WTC11 (cell line): ENCODE measurements at regions not wholly inside any gene's neighbourhood (a gene's known extent, or its start where the extent isn't known, plus 50 kb on each side); places are given as distances from the start of the nearest gene placed in this dataset.

Source experiments
- ATAC-seq: fragments of 200-7000 bp; cut with Tn5 transposase; 2 replicates; pipeline ENCODE4 v1.10.0; 2021; ENCODE audit warnings: mild to moderate bottlenecking, moderate library complexity
- CTCF ChIA-PET: fragments of 300-600 bp; sonication (Branson Sonifier 250); formaldehyde crosslinking; loops from one replicate; lab custom pipeline; 2021; ENCODE audit warnings: antibody characterized with exemption; lab: Charles Lee
- POLR2A ChIA-PET: fragments of 350-600 bp; sonication (Branson Sonifier 250); formaldehyde crosslinking; loops from one replicate; lab custom pipeline; 2021; ENCODE audit warnings: antibody characterized with exemption; lab: Charles Lee
- DNase-seq: peaks from one replicate; pipeline ENCODE4 v3.0.0; 2021; ENCODE audit warnings: low spot score
- H3K27ac Mint-ChIP-seq: 2 replicates; pipeline ENCODE4 v1.8.0; 2021; ENCODE audit warnings: mixed read lengths
- H3K27me3 Mint-ChIP-seq: 2 replicates; pipeline ENCODE4 v1.8.0; 2021; ENCODE audit warnings: low read depth, mild to moderate bottlenecking, moderate library complexity, mixed read lengths
- H3K36me3 Mint-ChIP-seq: 2 replicates; pipeline ENCODE4 v1.8.0; 2021; ENCODE audit warnings: mixed read lengths
- H3K4me1 Mint-ChIP-seq: 2 replicates; pipeline ENCODE4 v1.8.0; 2022; ENCODE audit warnings: mixed read lengths
- H3K4me3 Mint-ChIP-seq: 2 replicates; pipeline ENCODE4 v1.8.0; 2021; ENCODE audit warnings: mild to moderate bottlenecking, moderate library complexity, mixed read lengths
- H3K9me3 Mint-ChIP-seq: 2 replicates; pipeline ENCODE4 v1.8.0; 2021; ENCODE audit warnings: mixed read lengths
- ATF2 ChIP-seq: sonication (generic); formaldehyde crosslinking; IDR thresholded peaks from 2 replicates; pipeline ENCODE4 v1.8.1; 2022; ENCODE audit warnings: low read depth, missing genetic modification reagents, borderline replicate concordance
- CREM ChIP-seq: sonication (generic); formaldehyde crosslinking; IDR thresholded peaks from 2 replicates; pipeline ENCODE4 v1.8.1; 2022; ENCODE audit warnings: mild to moderate bottlenecking, missing genetic modification reagents, moderate library complexity
- CTCF ChIP-seq: fragments of 200-600 bp; IDR thresholded peaks from 2 replicates; pipeline ENCODE4 v1.8.0; 2022; ENCODE audit warnings: antibody characterized with exemption
- E2F4 ChIP-seq: sonication (generic); formaldehyde crosslinking; IDR thresholded peaks from 2 replicates; pipeline ENCODE4 v1.8.1; 2022; ENCODE audit warnings: low read depth, mild to moderate bottlenecking, moderate library complexity, missing genetic modification reagents, borderline replicate concordance
- ELF4 ChIP-seq: sonication (generic); formaldehyde crosslinking; IDR thresholded peaks from 2 replicates; pipeline ENCODE4 v1.8.1; 2022; ENCODE audit warnings: low read depth, mild to moderate bottlenecking, moderate library complexity, missing genetic modification reagents
- FOXK1 ChIP-seq: sonication (generic); formaldehyde crosslinking; IDR thresholded peaks from 2 replicates; pipeline ENCODE4 v1.8.0; 2022; ENCODE audit warnings: mild to moderate bottlenecking, moderate library complexity, missing genetic modification reagents
- GRHL2 ChIP-seq: fragments of 250-450 bp; sonication (Bioruptor Pico); IDR thresholded peaks from 2 replicates; pipeline ENCODE4 v1.8.0; 2022; ENCODE audit warnings: mild to moderate bottlenecking, moderate library complexity; ENCODE audit not compliant: insufficient replicate concordance, severe bottlenecking
- GTF2I ChIP-seq: fragments of 250-450 bp; sonication (Bioruptor Pico); conservative IDR thresholded peaks from 2 replicates; pipeline ENCODE4 v1.4.0; 2021; ENCODE audit warnings: mild to moderate bottlenecking
- IRF2 ChIP-seq: sonication (generic); formaldehyde crosslinking; IDR thresholded peaks from 2 replicates; pipeline ENCODE4 v1.8.0; 2022; ENCODE audit warnings: low read depth, missing genetic modification reagents, borderline replicate concordance
- NFE2L1 ChIP-seq: sonication (generic); formaldehyde crosslinking; IDR thresholded peaks from 2 replicates; pipeline ENCODE4 v1.8.1; 2023; ENCODE audit warnings: missing genetic modification reagents
- OVOL2 ChIP-seq: fragments of 250-450 bp; sonication (Bioruptor Pico); IDR thresholded peaks from 2 replicates; pipeline ENCODE4 v1.9.0; 2021; ENCODE audit warnings: mild to moderate bottlenecking, borderline replicate concordance
- PREB ChIP-seq: sonication (generic); formaldehyde crosslinking; IDR thresholded peaks from 2 replicates; pipeline ENCODE4 v1.8.1; 2022; ENCODE audit warnings: mild to moderate bottlenecking, missing genetic modification reagents, moderate library complexity, borderline replicate concordance
- SMAD3 ChIP-seq: sonication (generic); formaldehyde crosslinking; IDR thresholded peaks from 2 replicates; pipeline ENCODE4 v1.8.0; 2022; ENCODE audit warnings: missing genetic modification reagents, mild to moderate bottlenecking, borderline replicate concordance
- SMAD4 ChIP-seq: sonication (generic); formaldehyde crosslinking; IDR thresholded peaks from 2 replicates; pipeline ENCODE4 v1.8.0; 2022; ENCODE audit warnings: mild to moderate bottlenecking, missing genetic modification reagents
- SOX15 ChIP-seq: fragments of 250-450 bp; sonication (Bioruptor Pico); IDR thresholded peaks from 2 replicates; pipeline ENCODE4 v1.9.0; 2021; ENCODE audit warnings: mild to moderate bottlenecking
- SP1 ChIP-seq: sonication (generic); formaldehyde crosslinking; conservative IDR thresholded peaks from 2 replicates; pipeline ENCODE4 v1.8.1; 2022; ENCODE audit warnings: missing genetic modification reagents
- TCF7 ChIP-seq: sonication (generic); formaldehyde crosslinking; IDR thresholded peaks from 2 replicates; pipeline ENCODE4 v1.8.0; 2022; ENCODE audit warnings: mild to moderate bottlenecking, low read depth, missing genetic modification reagents, moderate library complexity
- TEAD1 ChIP-seq: sonication (generic); formaldehyde crosslinking; IDR thresholded peaks from 2 replicates; pipeline ENCODE4 v1.8.0; 2022; ENCODE audit warnings: mild to moderate bottlenecking, missing genetic modification reagents
- TP53 ChIP-seq: sonication (generic); formaldehyde crosslinking; IDR thresholded peaks from 2 replicates; pipeline ENCODE4 v1.8.1; 2023; ENCODE audit warnings: mild to moderate bottlenecking, missing genetic modification reagents
- ZNF232 ChIP-seq: sonication (generic); formaldehyde crosslinking; IDR thresholded peaks from 2 replicates; pipeline ENCODE4 v1.8.0; 2022; ENCODE audit warnings: mild to moderate bottlenecking, missing genetic modification reagents
- ZNF263 ChIP-seq: sonication (generic); formaldehyde crosslinking; IDR thresholded peaks from 2 replicates; pipeline ENCODE4 v1.8.1; 2022; ENCODE audit warnings: low read depth, mild to moderate bottlenecking, moderate library complexity, missing genetic modification reagents
- ZNF281 ChIP-seq: sonication (generic); formaldehyde crosslinking; IDR thresholded peaks from 2 replicates; pipeline ENCODE4 v1.8.0; 2023; ENCODE audit warnings: mild to moderate bottlenecking, missing genetic modification reagents
- ZNF512 ChIP-seq: sonication (generic); formaldehyde crosslinking; IDR thresholded peaks from 2 replicates; pipeline ENCODE4 v1.8.1; 2022; ENCODE audit warnings: missing genetic modification reagents, borderline replicate concordance
- TF ChIP-seq, protein P1 (sequence below): sonication (generic); formaldehyde crosslinking; IDR thresholded peaks from 2 replicates; pipeline ENCODE4 v1.8.1; 2022; ENCODE audit warnings: mild to moderate bottlenecking, moderate library complexity, missing genetic modification reagents
- TF ChIP-seq, protein P2 (sequence below): sonication (generic); formaldehyde crosslinking; IDR thresholded peaks from 2 replicates; pipeline ENCODE4 v1.8.1; 2023; ENCODE audit warnings: mild to moderate bottlenecking, missing genetic modification reagents, moderate library complexity

DNA sequence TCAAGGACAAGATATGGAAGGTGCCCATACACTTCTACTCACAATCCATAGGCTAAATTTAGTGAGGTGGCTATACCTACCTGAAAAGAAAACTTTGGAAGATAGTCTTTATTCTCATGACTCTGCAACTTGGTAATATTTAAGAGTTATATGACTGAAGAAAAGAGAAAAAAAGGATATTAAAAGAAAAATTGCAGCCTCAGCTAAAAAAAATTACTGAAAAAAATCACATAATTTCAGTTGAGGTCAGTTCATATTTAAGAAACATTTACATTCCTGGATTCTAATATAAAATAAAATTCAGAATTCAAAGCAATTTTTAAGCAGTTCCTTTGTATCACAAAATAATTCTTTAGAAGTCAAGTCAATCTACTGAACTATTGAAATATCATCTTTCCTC is 166.5 kb downstream of the GABRG1 start:
- H3K27me3 Mint-ChIP-seq = no peaks in the 10 kb centered on the region
- TF ChIP-seq TEAD1 (CRISPR knock-in tag) = no peak
- no peak for TF ChIP-seq PREB
- TF ChIP-seq TP53 (CRISPR knock-in tag) = no peak
- TF ChIP-seq SMAD3 = no peak
- TF ChIP-seq OVOL2 (CRISPR knock-in tag) = no peak
- TF ChIP-seq CTCF = no peak
- no peak for TF ChIP-seq ELF4 (CRISPR knock-in tag)
- no peak for TF ChIP-seq ZNF281 (CRISPR knock-in tag)
- TF ChIP-seq ZNF232 (CRISPR knock-in tag) = no peak
- TF ChIP-seq, protein P1, sequence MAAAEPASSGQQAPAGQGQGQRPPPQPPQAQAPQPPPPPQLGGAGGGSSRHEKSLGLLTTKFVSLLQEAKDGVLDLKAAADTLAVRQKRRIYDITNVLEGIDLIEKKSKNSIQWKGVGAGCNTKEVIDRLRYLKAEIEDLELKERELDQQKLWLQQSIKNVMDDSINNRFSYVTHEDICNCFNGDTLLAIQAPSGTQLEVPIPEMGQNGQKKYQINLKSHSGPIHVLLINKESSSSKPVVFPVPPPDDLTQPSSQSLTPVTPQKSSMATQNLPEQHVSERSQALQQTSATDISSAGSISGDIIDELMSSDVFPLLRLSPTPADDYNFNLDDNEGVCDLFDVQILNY (CRISPR knock-in tag) = no peak
- no peak for TF ChIP-seq GTF2I (CRISPR knock-in tag)
- no peak for TF ChIP-seq TCF7 (CRISPR knock-in tag)
- TF ChIP-seq, protein P2, sequence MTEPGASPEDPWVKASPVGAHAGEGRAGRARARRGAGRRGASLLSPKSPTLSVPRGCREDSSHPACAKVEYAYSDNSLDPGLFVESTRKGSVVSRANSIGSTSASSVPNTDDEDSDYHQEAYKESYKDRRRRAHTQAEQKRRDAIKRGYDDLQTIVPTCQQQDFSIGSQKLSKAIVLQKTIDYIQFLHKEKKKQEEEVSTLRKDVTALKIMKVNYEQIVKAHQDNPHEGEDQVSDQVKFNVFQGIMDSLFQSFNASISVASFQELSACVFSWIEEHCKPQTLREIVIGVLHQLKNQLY (CRISPR knock-in tag) = no peak
- TF ChIP-seq SP1 (CRISPR knock-in tag) = no peak
- no peak for TF ChIP-seq ATF2 (CRISPR knock-in tag)
- TF ChIP-seq GRHL2 (CRISPR knock-in tag) = no peak
- no peak for TF ChIP-seq NFE2L1 (CRISPR knock-in tag)
- no peak for TF ChIP-seq IRF2
- no peak for TF ChIP-seq ZNF263 (CRISPR knock-in tag)
- H3K4me1 Mint-ChIP-seq = no peaks in the 10 kb centered on the region
- DNase-seq = no peak
- ChIA-PET POLR2A (no interaction called here), CTCF (no interaction called here)
- H3K27ac Mint-ChIP-seq = no peak overlapping the region
- no peak overlapping the region for H3K4me3 Mint-ChIP-seq
- no peaks in the 10 kb centered on the region for H3K36me3 Mint-ChIP-seq
- H3K9me3 Mint-ChIP-seq = peaks cover 8% of the 10 kb centered on the region
- ATAC-seq = no peak

DNA sequence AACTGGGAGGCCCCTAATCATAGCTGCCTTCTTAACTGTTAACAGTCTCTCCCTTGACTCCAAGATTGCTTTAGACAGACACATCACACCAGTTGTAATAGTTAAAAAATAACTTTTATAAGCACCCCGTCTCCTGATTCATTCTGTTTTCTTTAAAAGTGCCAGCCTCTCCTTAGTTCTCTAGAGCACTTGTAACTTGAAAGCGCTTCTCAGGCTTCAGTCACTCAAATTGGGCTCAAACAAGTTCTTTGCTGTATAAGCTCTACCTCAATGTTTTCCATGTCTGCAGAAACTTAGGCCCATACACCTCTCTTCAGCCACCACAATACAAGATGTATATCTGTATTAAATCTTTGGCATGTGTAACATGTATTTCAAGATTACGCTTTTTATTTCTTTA is 169.6 kb downstream of the GABRG1 start:
- H3K4me1 Mint-ChIP-seq = no peaks in the 10 kb centered on the region
- no peak for ATAC-seq
- H3K27me3 Mint-ChIP-seq = no peaks in the 10 kb centered on the region
- ChIA-PET CTCF (no interaction called here), POLR2A (no interaction called here)
- DNase-seq = no peak
- H3K27ac Mint-ChIP-seq = no peak overlapping the region
- no peaks in the 10 kb centered on the region for H3K9me3 Mint-ChIP-seq
- no peaks in the 10 kb centered on the region for H3K36me3 Mint-ChIP-seq
- no peak overlapping the region for H3K4me3 Mint-ChIP-seq
- TF ChIP-seq FOXK1 = no peak
- no peak for TF ChIP-seq E2F4 (CRISPR knock-in tag)
- TF ChIP-seq ZNF512 (CRISPR knock-in tag) = no peak
- no peak for TF ChIP-seq SMAD4 (CRISPR knock-in tag)
- no peak for TF ChIP-seq PREB
- no peak for TF ChIP-seq CREM (CRISPR knock-in tag)
- TF ChIP-seq SOX15 (CRISPR knock-in tag) = no peak
